H1 (cell line): ENCODE measurements at regions not wholly inside any gene's neighbourhood (a gene's known extent, or its start where the extent isn't known, plus 50 kb on each side); places are given as distances from the start of the nearest gene placed in this dataset.

Experiments
- BCL11A ChIP-seq, 2 experiments: IDR thresholded peaks; one replicate each; pipeline ENCODE4 v1.6.1; 2011; ENCODE audit warnings: low read depth in 2 of 2, low read length in 2 of 2, mild to moderate bottlenecking in 2 of 2
- HDAC6 ChIP-seq: IDR thresholded peaks from one replicate; pipeline ENCODE4 v1.7.1; 2012; ENCODE audit warnings: low read depth, mild to moderate bottlenecking, inconsistent platforms, low read length, moderate library complexity
- SP1 ChIP-seq: IDR thresholded peaks from 2 replicates; pipeline ENCODE4 v1.6.1; 2011; ENCODE audit warnings: low read depth, low read length
- TBP ChIP-seq: IDR thresholded peaks from 2 replicates; pipeline ENCODE4 v1.6.1; 2011; ENCODE audit warnings: low read depth, low read length, improper control_type of control experiment

DNA sequence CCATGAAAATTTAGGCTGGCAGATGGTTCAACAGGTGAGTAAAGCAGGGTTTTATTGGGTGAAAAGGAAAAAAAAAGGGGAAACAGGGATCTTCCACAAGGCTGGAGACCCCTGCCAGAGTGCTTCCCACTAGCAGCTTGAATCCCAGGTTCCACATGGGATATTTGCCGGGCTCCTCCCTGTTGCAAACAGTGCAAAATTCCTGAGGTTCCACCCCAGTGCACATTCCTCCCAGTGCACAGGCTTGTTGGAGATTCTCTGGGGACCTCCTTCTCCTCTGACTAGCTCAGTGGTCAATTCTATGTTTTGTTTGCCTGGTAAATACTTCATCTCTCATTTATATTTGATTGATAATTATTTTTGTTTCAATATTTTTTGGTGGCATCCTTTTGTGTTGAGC lies 66.4 kb upstream of the UGT2B15 start (continued):
- TF ChIP-seq TBP = no peak
- no peak for TF ChIP-seq BCL11A (IDR thresholded peaks at IDR 0.05; ENCODE audit: low read depth in 2 of 2, low read length in 2 of 2)
- no peak for TF ChIP-seq HDAC6
- TF ChIP-seq SP1 = no peak
